PC-3 (cell line): ENCODE measurements at regions not wholly inside any gene's neighbourhood (a gene's known extent, or its start where the extent isn't known, plus 50 kb on each side); places are given as distances from the start of the nearest gene placed in this dataset.

Source experiments
- ATAC-seq: fragments of 200-7000 bp; cut with Tn5 transposase; 2 replicates; pipeline ENCODE4 v1.9.1; 2020; ENCODE audit warnings: mild to moderate bottlenecking, moderate library complexity
- BruUV-seq: library from RNA; stranded (reverse); fragments of 400-500 nt; replicated peaks from 2 replicates; lab custom pipeline; 2021; lab: Mats Ljungman, UMichigan
- CTCF ChIA-PET: fragments of 300-600 bp; sonication (Branson Sonifier 250); formaldehyde crosslinking; loops from one replicate; lab custom pipeline; 2022; ENCODE audit warnings: antibody characterized with exemption; lab: Charles Lee
- POLR2A ChIA-PET: fragments of 300-600 bp; sonication (Branson Sonifier 250); formaldehyde crosslinking; loops from one replicate; lab custom pipeline; 2022; ENCODE audit warnings: antibody characterized with exemption; ENCODE audit not compliant: unreplicated experiment; lab: Charles Lee
- DNase-seq: peaks from one replicate; pipeline ENCODE4 v3.0.0-alpha.2; 2015
- H2AFZ ChIP-seq: fragments of 300-600 bp; sonication (generic); 2 replicates; pipeline ENCODE4 v1.6.0; 2016; ENCODE audit warnings: antibody characterized with exemption, low read length
- H3F3A ChIP-seq: fragments of 300-600 bp; sonication (generic); one replicate; pipeline ENCODE4 v1.6.0; 2017; ENCODE audit warnings: antibody characterized with exemption, low read length, control low read depth, mild to moderate bottlenecking; ENCODE audit not compliant: unreplicated experiment
- H3K27ac ChIP-seq: fragments of 300-600 bp; sonication (generic); 2 replicates; pipeline ENCODE4 v1.5.1; 2016; ENCODE audit warnings: mild to moderate bottlenecking, low read length
- H3K27me3 ChIP-seq: fragments of 300-600 bp; sonication (generic); 2 replicates; pipeline ENCODE4 v1.6.1; 2016; ENCODE audit warnings: low read length, mixed read lengths
- H3K36me3 ChIP-seq: fragments of 300-600 bp; sonication (generic); 2 replicates; pipeline ENCODE4 v1.6.1; 2016; ENCODE audit warnings: low read depth, mixed run types, low read length, mixed read lengths
- H3K4me1 ChIP-seq: fragments of 300-600 bp; sonication (generic); 2 replicates; pipeline ENCODE4 v1.5.1; 2016; ENCODE audit warnings: low read length; ENCODE audit not compliant: insufficient read depth
- H3K4me2 ChIP-seq: fragments of 300-600 bp; sonication (generic); 2 replicates; pipeline ENCODE4 v1.6.0; 2016; ENCODE audit warnings: low read length
- H3K4me3 ChIP-seq: fragments of 300-600 bp; sonication (generic); 2 replicates; pipeline ENCODE4 v1.5.1; 2016; ENCODE audit warnings: mild to moderate bottlenecking, low read length, mixed read lengths
- H3K79me2 ChIP-seq: fragments of 300-600 bp; sonication (generic); 2 replicates; pipeline ENCODE4 v1.6.1; 2017; ENCODE audit warnings: low read length, mixed read lengths
- H3K9ac ChIP-seq: fragments of 300-600 bp; sonication (generic); 2 replicates; pipeline ENCODE4 v1.6.0; 2016; ENCODE audit warnings: mild to moderate bottlenecking, low read length
- H3K9me2 ChIP-seq: fragments of 300-600 bp; sonication (generic); replicated peaks from 2 replicates; pipeline ENCODE4 v1.6.1; 2016; ENCODE audit warnings: mixed run types, low read length, mixed read lengths
- H3K9me3 ChIP-seq: fragments of 300-600 bp; sonication (generic); 2 replicates; pipeline ENCODE4 v1.6.1; 2016; ENCODE audit warnings: low read length, mixed read lengths
- H4K20me1 ChIP-seq: fragments of 300-600 bp; sonication (generic); 2 replicates; pipeline ENCODE4 v1.6.1; 2016; ENCODE audit warnings: low read length, mixed read lengths
- EZH2 ChIP-seq: fragments of 300-600 bp; sonication (generic); IDR thresholded peaks from one replicate; pipeline ENCODE4 v1.6.1; 2017; ENCODE audit warnings: antibody characterized with exemption, mild to moderate bottlenecking, low read length; ENCODE audit not compliant: unreplicated experiment
- EZH2phosphoT487 ChIP-seq: fragments of 300-600 bp; sonication (generic); IDR thresholded peaks from 2 replicates; pipeline ENCODE4 v1.6.1; 2018; ENCODE audit warnings: mild to moderate bottlenecking, antibody characterized with exemption, low read length, borderline replicate concordance
- intact Hi-C: fragments of 100-400 bp; cut with micrococcal nuclease; formaldehyde crosslinking; loops from 2 replicates; pipeline ENCODE4 v1.9.0; 2023
- TF ChIP-seq, protein P1 (sequence below): fragments of 300-600 bp; sonication (generic); conservative IDR thresholded peaks from 2 replicates; pipeline ENCODE4 v1.5.1; 2017; ENCODE audit warnings: antibody characterized with exemption, low read depth, mild to moderate bottlenecking, low read length

DNA sequence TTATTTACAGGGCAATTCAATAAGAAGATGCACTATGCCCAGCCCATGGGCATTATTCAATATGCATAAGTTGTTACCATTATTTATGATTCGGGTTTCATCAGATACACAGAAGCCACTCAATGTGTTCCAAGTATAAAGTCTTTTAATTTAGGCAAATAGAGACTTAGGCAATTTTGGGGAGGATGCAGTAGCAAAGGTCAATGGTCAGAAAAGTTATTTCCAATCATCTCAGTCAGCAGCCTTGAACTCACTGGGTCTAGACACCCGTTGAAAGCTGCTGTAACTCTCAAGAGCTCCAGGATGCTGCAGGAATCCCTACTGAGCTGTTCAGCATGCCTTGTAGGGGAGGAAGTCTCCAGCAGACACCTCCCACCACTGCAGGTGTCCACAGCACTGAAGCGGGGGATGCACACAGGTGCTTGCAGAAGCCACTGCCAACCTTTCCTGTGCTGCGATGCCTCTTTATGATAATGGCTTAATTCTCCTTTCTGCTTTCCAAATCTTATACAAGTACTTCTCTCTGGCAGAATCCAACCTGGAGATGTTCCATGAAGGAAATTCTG lies 155.0 kb upstream of the SUCLG2 start:
- no peaks in the 10 kb centered on the region for H3K4me1 ChIP-seq
- H3F3A ChIP-seq = no peaks in the 10 kb centered on the region
- H3K36me3 ChIP-seq = no peaks in the 10 kb centered on the region
- no peak overlapping the region for H2AFZ ChIP-seq
- H3K4me3 ChIP-seq = no peak overlapping the region
- H3K9ac ChIP-seq = no peak overlapping the region
- no peaks in the 10 kb centered on the region for H3K79me2 ChIP-seq
- intact Hi-C loops = no loop called here
- no peak overlapping the region for H3K4me2 ChIP-seq
- ATAC-seq = no peak
- DNase-seq = no peak
- H4K20me1 ChIP-seq = no peaks in the 10 kb centered on the region
- POLR2A ChIA-PET = no interaction called here
- CTCF ChIA-PET = no interaction called here
- TF ChIP-seq, protein P1, sequence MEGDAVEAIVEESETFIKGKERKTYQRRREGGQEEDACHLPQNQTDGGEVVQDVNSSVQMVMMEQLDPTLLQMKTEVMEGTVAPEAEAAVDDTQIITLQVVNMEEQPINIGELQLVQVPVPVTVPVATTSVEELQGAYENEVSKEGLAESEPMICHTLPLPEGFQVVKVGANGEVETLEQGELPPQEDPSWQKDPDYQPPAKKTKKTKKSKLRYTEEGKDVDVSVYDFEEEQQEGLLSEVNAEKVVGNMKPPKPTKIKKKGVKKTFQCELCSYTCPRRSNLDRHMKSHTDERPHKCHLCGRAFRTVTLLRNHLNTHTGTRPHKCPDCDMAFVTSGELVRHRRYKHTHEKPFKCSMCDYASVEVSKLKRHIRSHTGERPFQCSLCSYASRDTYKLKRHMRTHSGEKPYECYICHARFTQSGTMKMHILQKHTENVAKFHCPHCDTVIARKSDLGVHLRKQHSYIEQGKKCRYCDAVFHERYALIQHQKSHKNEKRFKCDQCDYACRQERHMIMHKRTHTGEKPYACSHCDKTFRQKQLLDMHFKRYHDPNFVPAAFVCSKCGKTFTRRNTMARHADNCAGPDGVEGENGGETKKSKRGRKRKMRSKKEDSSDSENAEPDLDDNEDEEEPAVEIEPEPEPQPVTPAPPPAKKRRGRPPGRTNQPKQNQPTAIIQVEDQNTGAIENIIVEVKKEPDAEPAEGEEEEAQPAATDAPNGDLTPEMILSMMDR = no peak
- TF ChIP-seq EZH2 (no peak), EZH2phosphoT487 (no peak)
- no peaks in the 10 kb centered on the region for H3K9me2 ChIP-seq
- no peaks in the 10 kb centered on the region for H3K9me3 ChIP-seq
- no TSS peak for BruUV-seq
- no peak overlapping the region for H3K27ac ChIP-seq
- H3K27me3 ChIP-seq = no peaks in the 10 kb centered on the region

DNA sequence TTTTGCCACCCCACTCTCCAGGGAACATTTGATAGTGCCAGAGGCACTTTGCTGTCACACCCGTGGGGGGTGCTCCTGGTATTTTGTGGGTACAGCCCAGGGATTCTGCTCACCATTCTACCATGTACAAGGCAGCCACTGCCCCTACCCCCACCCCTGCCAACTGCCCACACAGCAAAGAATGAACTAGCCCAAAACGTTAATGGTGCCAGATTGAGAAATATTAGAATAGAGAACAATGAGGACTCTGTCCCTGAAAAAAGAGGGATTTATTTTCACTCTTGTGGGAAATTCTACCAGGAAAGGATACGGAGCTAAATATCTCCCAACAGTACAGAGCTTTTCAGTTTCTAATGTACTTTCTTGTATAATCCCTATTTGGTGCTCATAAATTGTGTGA lies 154.5 kb upstream of the SUCLG2 start:
- ChIA-PET POLR2A (no interaction called here), CTCF (no interaction called here)
- TF ChIP-seq, protein P1 = no peak
- TF ChIP-seq EZH2 = no peak
- no peak for TF ChIP-seq EZH2phosphoT487
- no TSS peak for BruUV-seq
- Histone ChIP-seq H4K20me1 (no peaks in the 10 kb centered on the region), H3K4me1 (no peaks in the 10 kb centered on the region), H2AFZ (no peak overlapping the region), H3K4me3 (no peak overlapping the region), H3K36me3 (no peaks in the 10 kb centered on the region), H3K27me3 (no peaks in the 10 kb centered on the region), H3K4me2 (no peak overlapping the region), H3K9ac (no peak overlapping the region), H3K27ac (no peak overlapping the region), H3K9me3 (no peaks in the 10 kb centered on the region), H3K79me2 (no peaks in the 10 kb centered on the region), H3F3A (no peaks in the 10 kb centered on the region), H3K9me2 (no peaks in the 10 kb centered on the region)
- intact Hi-C loops = no loop called here
- ATAC-seq (no peak), DNase-seq (no peak)

DNA sequence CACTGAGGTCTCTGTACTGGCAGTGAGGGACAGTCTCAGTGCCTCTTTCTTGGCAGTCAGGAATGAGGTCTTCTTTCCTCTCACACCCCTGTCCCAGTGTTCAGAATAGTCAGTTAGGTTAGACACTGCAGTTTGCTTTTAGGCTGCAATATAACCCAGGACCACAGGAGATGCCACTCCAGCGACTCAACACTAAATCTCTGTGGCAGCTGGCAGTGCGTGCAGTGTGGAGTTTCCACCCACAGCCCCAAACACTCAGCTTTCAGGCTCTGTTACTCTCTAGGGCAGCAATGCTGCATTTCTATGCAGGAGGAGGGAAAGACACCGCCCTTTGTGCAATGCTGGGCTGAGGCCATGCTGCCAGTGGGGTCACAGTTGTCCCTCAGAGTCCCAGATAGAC lies 150.2 kb upstream of the SUCLG2 start:
- no peaks in the 10 kb centered on the region for H3K79me2 ChIP-seq
- H4K20me1 ChIP-seq = no peaks in the 10 kb centered on the region
- H3K9ac ChIP-seq = no peak overlapping the region
- no peaks in the 10 kb centered on the region for H3K9me3 ChIP-seq
- H3F3A ChIP-seq = no peaks in the 10 kb centered on the region
- H3K27me3 ChIP-seq = no peaks in the 10 kb centered on the region
- no peak for DNase-seq
- intact Hi-C loops = no loop called here
- no peak overlapping the region for H3K27ac ChIP-seq
- BruUV-seq = no TSS peak
- no peak overlapping the region for H3K4me2 ChIP-seq
- no peak for ATAC-seq
- H2AFZ ChIP-seq = no peak overlapping the region
- POLR2A ChIA-PET = no interaction called here
- CTCF ChIA-PET = no interaction called here
- H3K9me2 ChIP-seq = no peaks in the 10 kb centered on the region
- H3K4me1 ChIP-seq = no peaks in the 10 kb centered on the region
- TF ChIP-seq EZH2phosphoT487 = no peak
- TF ChIP-seq, protein P1 = no peak
- no peak for TF ChIP-seq EZH2
- H3K4me3 ChIP-seq = no peak overlapping the region
- no peaks in the 10 kb centered on the region for H3K36me3 ChIP-seq
